ENCODE measurements at regions not wholly inside any gene's neighbourhood (a gene's known extent, or its start where the extent isn't known, plus 50 kb on each side); places are given as distances from the start of the nearest gene placed in this dataset.

- TF ChIP-seq CTCF (IDR thresholded peaks at IDR 0.05) (no peak), POLR2AphosphoS5 (IDR thresholded peaks at IDR 0.05) (no peak), POLR2A (IDR thresholded peaks at IDR 0.05) (no peak)
These were observed 334.7 kb upstream of the DACH1 start for GRCh38 chr13:72201726-72202125.
